Activated naive CD8-positive, alpha-beta T cell treated with anti-CD3 and anti-CD28 coated beads, Interleukin-2, amount 50 U/mL, for 16 hours (primary cell): ENCODE measurements at regions not wholly inside any gene's neighbourhood (a gene's known extent, or its start where the extent isn't known, plus 50 kb on each side); places are given as distances from the start of the nearest gene placed in this dataset.

Experiments used
- DNase-seq: peaks from one replicate; pipeline ENCODE4 v3.0.0-alpha.2; 2020; ENCODE audit warnings: low read depth, low spot score

DNA sequence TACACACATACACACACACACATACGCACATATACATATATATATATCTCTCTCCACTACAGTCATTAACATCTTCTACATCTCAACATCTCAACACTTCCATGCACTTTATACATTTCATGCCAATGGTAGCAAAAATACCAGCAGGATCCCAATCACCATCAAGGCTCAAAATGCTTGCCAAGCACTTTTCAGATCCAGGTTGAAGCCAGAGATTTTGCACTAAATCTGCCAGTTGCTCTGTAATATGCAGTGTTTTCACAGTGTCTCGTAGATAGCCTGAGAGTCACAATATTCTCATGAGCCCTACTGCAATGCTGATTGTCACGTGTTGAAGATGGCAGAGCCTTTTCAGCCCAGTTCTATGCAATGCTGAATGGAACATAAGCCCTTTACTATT is 1140.9 kb upstream of the C9orf72 start:
- no peak for DNase-seq

DNA sequence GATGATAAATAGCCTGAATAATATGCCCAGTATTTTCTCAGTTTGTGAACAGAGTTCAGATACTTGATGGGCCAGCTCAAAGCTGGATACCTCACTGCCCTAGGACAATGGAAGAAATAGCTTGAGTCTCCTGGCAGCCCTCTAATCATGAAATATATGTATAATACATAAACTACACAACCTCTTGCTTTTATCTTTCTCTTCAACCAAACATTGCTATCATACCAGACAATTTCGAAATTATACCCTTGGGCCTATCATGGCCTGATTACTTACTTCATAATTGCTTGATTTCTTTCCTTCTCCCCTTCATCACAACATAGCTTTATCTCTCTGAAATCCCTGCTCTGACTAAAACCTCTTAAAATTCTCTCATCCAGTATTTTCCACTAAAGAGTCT is 1144.9 kb upstream of the C9orf72 start:
- DNase-seq = no peak

DNA sequence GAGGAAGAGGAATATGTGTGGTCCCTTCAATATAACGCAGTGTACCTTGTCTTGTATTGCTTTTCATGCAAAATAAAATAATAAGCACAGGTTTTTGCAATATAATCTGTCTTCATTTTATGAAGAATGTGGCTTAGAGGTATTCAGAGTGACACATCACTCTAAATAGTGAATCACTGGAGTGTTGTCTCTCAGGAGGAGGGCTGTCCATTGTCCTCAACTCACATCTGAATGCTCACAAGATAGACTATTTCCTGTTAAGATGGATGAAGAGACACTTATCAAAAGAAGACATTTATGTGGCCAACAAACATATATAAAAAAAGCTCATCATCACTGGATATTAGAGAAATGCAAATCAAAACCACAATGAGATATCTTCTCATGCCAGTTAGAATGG is 1147.5 kb upstream of the C9orf72 start:
- no peak for DNase-seq

DNA sequence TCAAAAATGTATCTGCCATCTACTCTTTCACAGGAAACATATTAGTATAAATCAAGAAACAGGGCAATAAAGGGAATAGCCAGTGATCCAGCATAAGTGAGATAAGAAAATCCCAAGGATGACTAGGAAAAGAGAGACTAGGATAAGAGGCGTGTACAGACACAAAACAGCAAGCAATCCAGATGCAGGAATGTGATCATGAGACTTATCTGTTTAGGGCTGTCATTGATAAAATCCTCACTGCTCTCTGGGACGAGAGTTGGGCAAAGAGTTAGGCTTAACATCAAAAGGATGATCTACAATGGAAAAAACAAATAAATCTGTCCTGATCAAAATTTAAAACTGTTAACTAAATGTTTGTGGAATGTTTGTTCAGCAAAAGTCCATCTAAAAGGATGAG is 1156.8 kb upstream of the C9orf72 start:
- DNase-seq = no peak

DNA sequence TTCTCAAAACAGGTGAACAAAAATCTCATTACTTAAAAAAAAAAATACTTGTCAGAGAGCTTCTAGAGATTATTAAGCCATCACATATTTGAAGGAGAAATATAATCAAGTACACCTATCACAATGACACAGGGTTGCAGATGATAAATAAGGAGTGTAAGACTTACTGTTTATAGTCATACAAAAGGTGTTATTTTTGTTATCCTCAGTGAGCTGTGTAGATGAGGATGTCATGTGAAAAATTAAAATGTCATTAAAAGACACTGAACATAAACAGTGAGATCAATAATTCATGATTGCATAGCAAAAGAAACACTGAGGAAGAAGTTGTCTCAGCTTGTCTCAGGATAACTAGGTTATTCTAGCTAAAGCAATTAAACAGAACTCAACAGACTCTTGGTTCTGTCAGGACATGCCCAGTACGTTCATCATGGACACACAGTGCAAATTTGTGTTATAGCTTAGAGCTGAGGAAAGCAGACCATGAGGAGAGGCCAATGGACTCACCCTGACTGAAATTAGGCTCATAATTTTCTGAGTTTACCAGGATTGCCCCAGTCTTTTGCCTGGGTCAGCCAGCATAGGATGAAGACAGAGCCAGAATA is 1162.6 kb upstream of the C9orf72 start:
- DNase-seq = no peak

DNA sequence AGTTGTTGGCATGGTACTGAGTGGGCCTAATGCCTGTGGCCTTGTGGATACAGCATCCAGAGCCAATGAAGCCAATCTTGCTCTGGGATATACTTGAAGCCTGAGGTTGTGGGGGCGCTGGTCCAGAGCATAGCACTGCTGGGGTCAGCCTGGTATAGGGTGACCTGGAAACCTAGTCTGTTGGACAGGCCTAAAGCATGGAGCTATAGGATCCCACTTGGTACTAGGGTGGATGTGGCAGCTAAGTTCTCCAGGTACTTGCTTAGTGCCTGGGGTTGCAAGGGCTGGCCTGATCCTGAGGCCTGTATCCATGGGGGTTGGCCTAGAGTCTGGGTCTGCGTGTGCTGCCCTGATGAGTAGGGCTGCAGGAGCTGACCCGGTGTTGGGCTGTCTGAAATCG is 1168.2 kb upstream of the C9orf72 start:
- no peak for DNase-seq

DNA sequence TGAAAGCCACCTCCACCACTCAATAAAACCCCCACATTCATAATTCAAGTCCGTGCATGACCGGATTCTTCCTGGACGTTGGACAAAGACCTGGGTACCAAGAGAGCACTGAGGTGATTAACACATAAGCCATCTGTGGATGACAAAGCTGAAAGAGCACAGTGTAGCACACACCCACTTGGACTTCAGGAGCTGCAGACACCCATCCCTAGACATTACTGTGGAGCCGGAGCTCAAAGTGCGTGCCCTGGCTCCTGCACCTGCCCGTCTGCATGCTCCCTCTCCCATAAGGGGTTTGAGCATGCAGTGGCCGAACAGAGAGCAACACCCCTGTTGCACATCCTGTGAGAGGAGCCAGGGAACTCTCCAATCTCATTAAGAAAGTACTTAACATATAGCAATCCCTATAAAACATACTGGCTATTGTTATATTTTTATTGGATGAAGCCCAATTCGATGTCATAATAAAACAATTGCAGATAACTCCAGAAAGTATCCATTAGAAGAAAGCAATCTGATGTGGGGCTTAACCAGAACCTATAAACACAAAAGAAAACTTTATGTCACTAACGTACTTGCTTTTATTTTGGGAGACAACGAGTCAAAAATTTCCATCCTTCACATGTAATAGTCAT is 1174.2 kb upstream of the C9orf72 start:
- DNase-seq = no peak

DNA sequence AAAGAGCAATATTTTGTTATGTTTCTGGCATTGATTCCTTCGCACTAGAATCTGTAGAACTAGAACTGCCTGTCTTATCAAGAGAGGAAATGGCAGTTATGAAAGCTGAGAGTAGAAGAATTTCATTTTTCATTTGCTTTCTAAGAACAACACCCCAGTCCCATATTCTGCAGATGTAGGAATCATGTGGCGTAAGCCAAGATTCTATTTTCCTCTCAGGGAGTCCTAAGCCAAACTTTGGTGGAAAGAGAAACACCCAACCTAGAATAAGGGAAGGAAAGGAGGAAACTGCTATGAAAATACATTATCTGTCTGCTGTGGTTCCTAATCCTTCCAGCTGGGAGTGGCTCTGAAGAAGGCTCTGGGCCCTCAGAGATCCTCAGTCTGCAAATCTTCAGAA is 1176.9 kb upstream of the C9orf72 start:
- no peak for DNase-seq

DNA sequence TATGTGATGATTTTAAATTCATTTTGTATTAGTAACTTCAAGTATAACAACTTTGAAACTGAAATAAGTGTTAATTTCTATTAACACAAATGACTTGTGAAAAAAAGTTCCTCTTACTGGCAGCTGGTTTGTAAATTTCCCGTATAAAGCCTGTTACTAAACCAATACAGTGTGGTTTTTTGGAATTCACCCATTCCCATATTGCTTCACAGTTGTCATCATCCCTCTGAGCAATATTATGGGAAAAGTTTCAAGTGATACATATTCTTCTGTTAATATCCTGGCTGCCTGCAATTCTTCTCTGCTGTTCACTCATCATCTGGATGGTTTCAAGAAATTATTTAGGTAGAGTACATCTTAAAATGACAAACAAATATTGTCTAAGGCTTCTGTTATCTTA is 1185.1 kb upstream of the C9orf72 start:
- DNase-seq = no peak

DNA sequence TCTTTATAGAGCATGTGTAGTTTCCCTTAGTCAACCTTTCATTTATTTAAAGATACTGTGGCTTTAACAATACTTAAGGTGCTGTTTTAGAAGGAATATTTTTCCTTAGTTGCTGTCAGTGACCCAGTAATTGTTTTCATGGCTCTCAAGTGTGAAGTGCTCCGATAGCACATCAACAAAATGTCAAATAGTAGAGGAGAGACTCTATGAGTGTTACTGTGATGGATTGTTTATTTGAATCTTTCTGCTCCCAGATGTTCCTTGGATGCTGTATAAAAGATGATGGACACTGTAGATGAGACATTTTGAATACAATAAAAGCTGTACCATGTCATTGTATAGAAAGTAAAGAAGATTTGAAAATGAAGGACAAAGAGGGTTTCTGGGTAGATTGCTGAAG is 1185.7 kb upstream of the C9orf72 start:
- no peak for DNase-seq

DNA sequence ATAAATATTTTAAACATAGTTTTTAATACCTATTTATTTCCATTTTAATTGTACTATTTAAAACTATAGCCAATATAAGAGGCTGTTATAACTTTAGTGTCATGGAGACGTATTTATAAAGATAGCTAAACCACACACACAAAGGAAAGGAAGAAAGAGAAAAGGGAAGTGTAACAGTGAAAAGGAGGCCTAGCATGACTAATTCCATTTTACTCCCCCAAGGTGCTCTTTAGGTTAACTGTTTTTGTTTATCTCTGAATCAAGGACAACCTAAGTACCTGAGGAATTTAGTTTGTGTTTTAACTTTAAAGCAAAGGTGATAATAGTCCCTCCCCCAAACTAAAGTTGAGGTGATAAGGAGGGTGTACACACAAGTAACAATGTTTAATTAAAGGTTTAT is 1188.9 kb upstream of the C9orf72 start:
- no peak for DNase-seq

DNA sequence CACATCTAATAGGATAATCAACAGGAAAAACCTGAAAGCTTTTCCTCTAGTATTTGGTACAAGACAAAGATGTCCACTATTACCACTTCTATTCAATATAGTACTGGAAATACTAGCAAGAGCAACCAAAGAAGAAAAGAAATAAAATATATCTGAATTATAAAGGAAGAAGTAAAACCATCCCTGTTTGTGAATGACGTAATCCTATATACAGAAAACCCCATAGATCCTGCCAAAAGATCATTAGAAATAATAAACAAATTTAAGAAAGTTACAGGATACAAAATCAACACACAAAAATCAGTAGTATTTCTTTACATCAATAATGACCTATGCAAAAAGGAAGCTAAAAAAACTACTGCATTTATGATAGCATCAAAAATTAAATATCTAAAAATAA is 1191.3 kb upstream of the C9orf72 start:
- DNase-seq = no peak

DNA sequence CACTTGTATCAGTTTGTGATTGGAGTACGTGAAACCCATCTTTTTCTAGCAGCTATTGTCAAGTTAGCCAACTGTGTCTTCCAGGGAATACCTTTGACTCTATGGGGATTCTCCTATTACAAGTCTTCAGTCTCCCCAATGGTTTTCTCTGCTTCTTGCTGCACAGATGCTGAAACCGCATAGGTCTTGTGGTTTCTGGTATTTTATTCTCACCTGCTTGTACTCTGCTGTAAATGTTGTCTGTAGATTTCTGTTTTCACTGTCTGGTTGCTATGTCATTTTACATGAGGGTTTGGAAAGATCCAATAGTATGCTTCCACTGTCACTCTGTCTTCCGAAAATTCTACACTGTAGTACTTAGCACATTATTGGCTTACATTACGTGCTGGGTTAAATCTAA is 1196.9 kb upstream of the C9orf72 start:
- no peak for DNase-seq

DNA sequence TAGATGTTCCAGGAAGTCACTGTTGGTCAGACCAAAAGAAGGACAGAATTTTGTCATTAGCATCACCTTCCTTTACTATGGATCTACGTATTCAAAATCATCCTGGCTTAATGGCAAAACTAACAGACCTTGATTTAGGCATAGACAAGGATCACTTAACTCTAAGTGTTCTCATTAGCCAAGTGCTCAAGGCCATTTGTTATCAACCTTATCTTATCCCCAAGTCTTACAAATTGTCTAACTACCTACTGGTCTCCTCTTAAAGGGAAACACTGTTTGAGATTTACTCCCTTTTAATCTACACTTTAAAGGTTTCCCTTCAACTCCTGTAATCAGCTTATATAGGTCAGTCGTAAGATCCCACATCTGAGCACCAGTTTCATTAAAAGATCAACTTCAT is 1197.5 kb upstream of the C9orf72 start:
- no peak for DNase-seq

DNA sequence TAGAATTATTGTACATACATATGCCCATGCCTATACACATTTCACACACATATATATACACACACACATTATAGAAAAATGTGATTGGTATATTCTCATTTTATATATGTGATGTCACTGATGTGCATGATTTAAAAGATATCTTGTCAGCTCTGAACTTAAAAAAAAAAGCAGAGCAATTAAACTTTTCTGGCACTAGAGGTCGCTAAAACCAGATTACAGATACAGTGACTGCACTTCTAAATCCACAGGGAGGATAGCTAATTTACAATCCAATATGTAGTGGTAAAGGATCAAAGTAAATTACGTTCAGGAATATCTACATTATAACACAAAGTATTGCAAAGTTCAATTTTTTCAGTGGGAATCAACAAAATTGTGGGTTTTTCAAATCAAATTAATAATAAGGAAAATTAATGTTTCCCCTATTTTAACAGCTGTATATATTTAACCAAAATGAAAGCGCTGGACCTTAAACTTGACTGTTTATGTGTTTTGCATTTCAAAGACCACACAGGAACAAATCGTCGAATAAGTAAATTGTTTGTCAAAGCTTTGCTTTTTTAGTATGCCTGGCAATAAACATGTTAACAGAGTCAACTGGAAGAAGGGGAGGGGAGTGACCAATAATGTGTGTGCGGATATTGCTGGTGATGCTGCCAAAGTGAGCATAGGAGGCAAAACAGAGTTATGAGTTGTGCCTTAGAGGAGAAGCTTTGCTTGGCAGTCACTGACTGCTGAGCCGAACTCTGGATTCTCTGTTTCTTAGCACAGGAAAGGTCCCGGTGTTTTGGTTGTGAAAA is 1201.4 kb upstream of the C9orf72 start:
- DNase-seq = no peak

DNA sequence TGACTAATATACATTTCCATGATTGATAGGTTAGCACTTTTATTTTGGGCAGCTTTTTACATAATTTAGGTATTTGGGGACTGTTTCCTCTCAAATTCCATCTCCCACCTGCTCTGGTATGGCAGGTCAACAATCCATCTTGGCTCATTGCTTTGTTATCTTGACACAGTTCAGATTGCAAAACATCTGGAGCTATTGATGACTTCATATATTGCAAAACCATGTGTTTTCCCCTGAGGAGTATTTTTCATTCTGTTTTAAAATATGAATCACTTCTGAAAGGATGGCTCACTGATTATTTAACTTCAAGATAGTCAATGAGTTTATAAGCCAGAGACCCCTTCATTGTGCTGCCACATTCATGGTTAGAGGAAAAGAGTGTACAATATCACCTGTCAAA is 1206.0 kb upstream of the C9orf72 start:
- DNase-seq = no peak

DNA sequence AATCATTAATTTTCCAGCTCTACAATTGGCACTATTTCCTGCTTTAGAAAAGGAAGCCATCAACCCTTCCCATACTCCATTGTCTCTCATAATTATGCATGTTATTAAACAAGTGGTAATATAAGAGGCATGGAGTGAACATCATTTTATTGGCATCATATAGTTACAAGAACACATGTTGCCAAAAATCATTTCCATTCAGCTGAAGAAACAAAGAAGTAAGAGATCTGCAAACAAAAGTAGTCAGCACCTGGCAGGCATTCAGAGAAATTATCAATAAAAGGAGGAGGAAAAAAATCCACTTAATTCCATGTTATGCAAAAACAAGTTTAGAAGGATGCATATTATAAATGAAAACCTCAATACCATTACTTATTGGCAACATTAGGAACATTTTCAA is 1208.2 kb upstream of the C9orf72 start:
- no peak for DNase-seq

DNA sequence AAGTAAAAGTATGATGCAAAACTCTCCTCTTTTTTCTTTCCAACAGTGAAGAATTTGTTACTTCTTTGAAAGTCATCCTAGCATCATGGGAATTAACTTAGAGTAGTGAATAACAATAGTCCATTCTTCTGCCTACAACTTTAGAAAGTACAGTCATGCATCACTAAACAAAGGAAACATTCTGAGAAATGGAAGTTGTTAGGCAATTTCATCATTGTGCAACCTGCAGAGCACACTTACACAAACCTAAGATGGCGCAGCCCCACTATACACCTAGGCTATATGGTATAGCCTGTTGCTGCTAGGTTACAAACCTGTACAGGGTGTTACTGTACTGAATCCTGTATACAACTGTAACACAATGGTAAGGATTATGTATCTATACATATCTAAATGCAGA is 1209.3 kb upstream of the C9orf72 start:
- DNase-seq = no peak

DNA sequence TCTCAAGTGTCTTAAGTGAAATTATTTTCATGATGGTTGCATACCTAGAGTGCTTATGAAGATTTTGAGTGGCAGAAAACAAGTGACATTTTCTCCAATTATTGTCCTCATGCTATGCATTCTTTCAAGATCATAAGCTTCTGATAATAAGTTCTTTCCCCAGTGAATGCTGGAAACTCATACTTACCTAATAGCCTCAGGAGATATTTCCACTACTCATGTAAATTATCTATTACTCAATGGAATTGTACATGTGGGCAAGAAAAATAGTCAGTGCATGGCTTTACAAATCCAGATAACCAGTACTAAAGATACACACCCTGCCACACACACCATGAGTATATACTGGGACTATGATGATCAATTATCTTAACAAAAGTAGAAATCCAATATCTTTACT is 1219.4 kb upstream of the C9orf72 start:
- DNase-seq = no peak

DNA sequence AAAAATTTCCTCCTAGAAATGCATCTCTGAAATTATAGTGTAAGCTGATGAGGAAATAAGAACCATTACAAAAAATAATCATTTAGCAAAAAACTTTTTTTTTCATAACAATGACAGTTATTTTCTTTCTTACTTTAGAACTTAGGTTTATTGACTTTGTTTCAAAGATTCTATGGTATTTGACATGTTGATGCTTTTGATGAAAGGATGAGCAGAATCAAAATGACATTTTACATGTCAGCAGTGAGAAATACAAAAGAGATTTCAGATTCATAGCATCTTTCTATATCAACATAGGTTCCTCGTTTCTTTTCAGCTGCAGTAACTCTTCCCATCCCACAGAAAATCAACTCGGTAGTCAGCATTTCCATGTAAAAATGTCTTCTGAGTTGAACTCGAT is 1226.6 kb upstream of the C9orf72 start:
- no peak for DNase-seq

DNA sequence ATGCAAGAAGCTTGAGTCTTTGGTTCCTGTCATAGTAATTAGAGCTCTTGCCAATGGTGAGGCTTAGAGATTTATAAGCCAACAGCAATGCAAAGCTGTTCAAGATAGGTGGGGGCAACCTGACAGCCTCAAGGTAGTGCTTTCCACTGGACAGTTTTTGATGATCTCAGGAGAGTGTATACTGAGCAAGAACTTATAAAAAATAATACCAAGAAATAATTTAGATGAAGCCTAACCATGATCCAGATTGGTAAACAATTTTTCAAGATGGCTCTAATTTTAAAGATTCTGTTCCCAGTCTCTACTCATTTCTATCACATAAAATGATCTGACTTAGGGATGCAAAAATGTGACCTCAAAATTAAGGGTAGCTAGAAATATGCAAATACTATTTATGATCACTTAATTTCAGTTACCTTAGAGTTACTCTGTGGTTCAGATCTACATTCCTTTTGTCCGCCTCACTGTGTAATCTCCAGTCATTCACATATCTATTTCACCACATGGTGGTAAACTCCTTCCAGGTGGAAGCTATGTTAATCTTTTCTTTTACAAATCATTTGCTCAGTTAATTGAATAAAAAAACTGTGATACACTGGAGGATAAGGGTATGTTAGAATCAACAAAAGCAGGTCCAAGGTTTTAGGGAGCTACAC is 1228.0 kb upstream of the C9orf72 start:
- no peak for DNase-seq

DNA sequence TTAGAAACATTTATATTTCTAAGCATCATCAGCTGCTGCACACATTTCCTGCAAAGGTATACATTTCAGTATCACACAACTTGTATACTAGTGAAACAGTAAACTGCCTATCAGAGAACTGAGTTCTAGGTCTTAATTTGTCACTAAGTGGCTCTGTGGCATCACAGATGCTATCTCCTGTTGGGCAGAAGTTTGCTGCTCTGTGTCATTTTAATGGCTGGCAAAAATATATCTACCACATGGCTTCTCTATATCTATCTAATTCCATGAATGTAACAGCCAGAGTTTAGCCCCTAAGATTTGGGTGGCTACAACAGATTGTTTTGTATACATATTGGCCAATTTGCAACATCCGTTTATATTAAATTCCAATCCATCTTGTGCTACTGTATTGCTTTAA is 1231.9 kb upstream of the C9orf72 start:
- DNase-seq = no peak

DNA sequence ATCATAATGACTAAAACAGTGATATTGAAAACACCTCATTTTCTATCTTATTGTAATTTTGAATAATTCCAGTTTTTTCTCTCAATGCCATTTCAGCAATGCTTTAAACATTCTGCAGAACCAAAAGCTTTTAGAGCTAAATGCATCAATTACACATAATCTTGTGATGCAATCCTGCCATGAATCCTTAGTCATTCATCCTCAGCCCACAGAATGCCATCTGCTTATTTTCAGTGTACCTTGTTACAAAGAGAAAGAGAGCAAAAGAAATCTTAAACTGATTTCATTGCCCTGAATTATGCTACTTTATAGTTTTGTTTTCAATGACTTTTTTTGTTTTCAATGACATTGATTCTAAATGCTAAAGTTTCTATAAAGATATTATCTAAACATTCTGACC is 1234.8 kb upstream of the C9orf72 start:
- no peak for DNase-seq
